WTC11 (cell line): ENCODE measurements at regions not wholly inside any gene's neighbourhood (a gene's known extent, or its start where the extent isn't known, plus 50 kb on each side); places are given as distances from the start of the nearest gene placed in this dataset.

Experiments
- ATAC-seq: fragments of 200-7000 bp; cut with Tn5 transposase; 2 replicates; pipeline ENCODE4 v1.10.0; 2021; ENCODE audit warnings: mild to moderate bottlenecking, moderate library complexity
- CTCF ChIA-PET: fragments of 300-600 bp; sonication (Branson Sonifier 250); formaldehyde crosslinking; loops from one replicate; lab custom pipeline; 2021; ENCODE audit warnings: antibody characterized with exemption; lab: Charles Lee
- POLR2A ChIA-PET: fragments of 350-600 bp; sonication (Branson Sonifier 250); formaldehyde crosslinking; loops from one replicate; lab custom pipeline; 2021; ENCODE audit warnings: antibody characterized with exemption; lab: Charles Lee
- DNase-seq: peaks from one replicate; pipeline ENCODE4 v3.0.0; 2021; ENCODE audit warnings: low spot score
- H3K27ac Mint-ChIP-seq: 2 replicates; pipeline ENCODE4 v1.8.0; 2021; ENCODE audit warnings: mixed read lengths
- H3K27me3 Mint-ChIP-seq: 2 replicates; pipeline ENCODE4 v1.8.0; 2021; ENCODE audit warnings: low read depth, mild to moderate bottlenecking, moderate library complexity, mixed read lengths
- H3K36me3 Mint-ChIP-seq: 2 replicates; pipeline ENCODE4 v1.8.0; 2021; ENCODE audit warnings: mixed read lengths
- H3K4me1 Mint-ChIP-seq: 2 replicates; pipeline ENCODE4 v1.8.0; 2022; ENCODE audit warnings: mixed read lengths
- H3K4me3 Mint-ChIP-seq: 2 replicates; pipeline ENCODE4 v1.8.0; 2021; ENCODE audit warnings: mild to moderate bottlenecking, moderate library complexity, mixed read lengths
- H3K9me3 Mint-ChIP-seq: 2 replicates; pipeline ENCODE4 v1.8.0; 2021; ENCODE audit warnings: mixed read lengths
- CBFB ChIP-seq: sonication (generic); formaldehyde crosslinking; IDR thresholded peaks from 2 replicates; pipeline ENCODE4 v1.8.1; 2022; ENCODE audit warnings: mild to moderate bottlenecking, low read depth, missing genetic modification reagents
- CREB1 ChIP-seq: sonication (generic); formaldehyde crosslinking; IDR thresholded peaks from 2 replicates; pipeline ENCODE4 v1.8.0; 2023; ENCODE audit warnings: mild to moderate bottlenecking, missing genetic modification reagents
- ELF4 ChIP-seq: sonication (generic); formaldehyde crosslinking; IDR thresholded peaks from 2 replicates; pipeline ENCODE4 v1.8.1; 2022; ENCODE audit warnings: low read depth, mild to moderate bottlenecking, moderate library complexity, missing genetic modification reagents
- HMGA2 ChIP-seq: fragments of 250-450 bp; sonication (Bioruptor Pico); IDR thresholded peaks from 2 replicates; pipeline ENCODE4 v1.4.0; 2021; ENCODE audit warnings: mild to moderate bottlenecking, moderate library complexity
- SMAD4 ChIP-seq: sonication (generic); formaldehyde crosslinking; IDR thresholded peaks from 2 replicates; pipeline ENCODE4 v1.8.0; 2022; ENCODE audit warnings: mild to moderate bottlenecking, missing genetic modification reagents
- SP1 ChIP-seq: sonication (generic); formaldehyde crosslinking; conservative IDR thresholded peaks from 2 replicates; pipeline ENCODE4 v1.8.1; 2022; ENCODE audit warnings: missing genetic modification reagents
- TEAD4 ChIP-seq: sonication (generic); formaldehyde crosslinking; IDR thresholded peaks from 2 replicates; pipeline ENCODE4 v1.8.0; 2022; ENCODE audit warnings: mild to moderate bottlenecking, missing genetic modification reagents
- ZNF121 ChIP-seq: sonication (generic); formaldehyde crosslinking; IDR thresholded peaks from 2 replicates; pipeline ENCODE4 v1.8.0; 2023; ENCODE audit warnings: missing genetic modification reagents
- ZNF232 ChIP-seq: sonication (generic); formaldehyde crosslinking; IDR thresholded peaks from 2 replicates; pipeline ENCODE4 v1.8.0; 2022; ENCODE audit warnings: mild to moderate bottlenecking, missing genetic modification reagents
- ZNF416 ChIP-seq: fragments of 250-450 bp; sonication (Bioruptor Pico); IDR thresholded peaks from 2 replicates; pipeline ENCODE4 v1.9.0; 2021; ENCODE audit warnings: mild to moderate bottlenecking, inconsistent platforms
- ZNF423 ChIP-seq: fragments of 250-450 bp; sonication (Bioruptor Pico); IDR thresholded peaks from 2 replicates; pipeline ENCODE4 v2.1.2; 2022; ENCODE audit warnings: mild to moderate bottlenecking, moderate library complexity
- ZNF671 ChIP-seq: fragments of 250-450 bp; sonication (Bioruptor Pico); IDR thresholded peaks from 2 replicates; pipeline ENCODE4 v1.8.0; 2021; ENCODE audit warnings: mild to moderate bottlenecking
- TF ChIP-seq, protein P1 (sequence below): fragments of 250-450 bp; sonication (Bioruptor Pico); IDR thresholded peaks from 2 replicates; pipeline ENCODE4 v1.8.0; 2021; ENCODE audit warnings: mild to moderate bottlenecking
- TF ChIP-seq, protein P2 (sequence below): sonication (generic); formaldehyde crosslinking; IDR thresholded peaks from 2 replicates; pipeline ENCODE4 v1.8.0; 2022; ENCODE audit warnings: mild to moderate bottlenecking, missing genetic modification reagents
- TF ChIP-seq, protein P3 (sequence below): fragments of 250-450 bp; sonication (Bioruptor Pico); IDR thresholded peaks from 2 replicates; pipeline ENCODE4 v2.1.2; 2022; ENCODE audit warnings: mild to moderate bottlenecking, moderate library complexity
- TF ChIP-seq, protein P4 (sequence below): sonication (generic); formaldehyde crosslinking; IDR thresholded peaks from 2 replicates; pipeline ENCODE4 v1.8.1; 2022; ENCODE audit warnings: mild to moderate bottlenecking, moderate library complexity, missing genetic modification reagents
- TF ChIP-seq, protein P5 (sequence below): sonication (generic); formaldehyde crosslinking; IDR thresholded peaks from 2 replicates; pipeline ENCODE4 v1.8.1; 2023; ENCODE audit warnings: mild to moderate bottlenecking, missing genetic modification reagents
- TF ChIP-seq, protein P6 (sequence below): sonication (generic); formaldehyde crosslinking; conservative IDR thresholded peaks from 2 replicates; pipeline ENCODE4 v1.8.1; 2023; ENCODE audit warnings: mild to moderate bottlenecking, low read depth, missing genetic modification reagents, moderate library complexity
- TF ChIP-seq, protein P7 (sequence below): fragments of 250-450 bp; sonication (Bioruptor Pico); IDR thresholded peaks from 2 replicates; pipeline ENCODE4 v1.9.0; 2021; ENCODE audit warnings: moderate library complexity, mild to moderate bottlenecking, inconsistent platforms, borderline replicate concordance
- TF ChIP-seq, protein P8 (sequence below): sonication (generic); formaldehyde crosslinking; IDR thresholded peaks from 2 replicates; pipeline ENCODE4 v1.8.1; 2023; ENCODE audit warnings: mild to moderate bottlenecking, missing genetic modification reagents, borderline replicate concordance

DNA sequence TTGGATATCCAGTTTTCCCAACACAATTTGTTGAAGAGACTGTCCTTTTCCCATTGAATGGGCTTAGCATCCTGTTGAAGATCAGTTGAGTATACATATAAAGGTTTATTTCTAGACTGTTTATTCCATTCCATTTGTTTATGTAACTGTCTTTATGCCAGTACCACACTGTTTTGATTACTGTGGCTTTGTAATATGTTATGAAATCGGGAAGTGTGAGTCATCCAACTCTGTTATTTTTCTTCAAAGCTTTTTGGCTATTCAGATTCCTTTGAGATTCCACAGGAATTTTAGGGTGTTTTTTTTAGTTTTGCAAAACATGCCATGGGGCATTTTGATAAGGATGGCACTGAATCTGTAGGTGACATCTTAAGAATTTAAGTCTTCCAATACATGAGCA, 188.3 kb downstream of the BMP7 start (continued):
- TF ChIP-seq, protein P1, sequence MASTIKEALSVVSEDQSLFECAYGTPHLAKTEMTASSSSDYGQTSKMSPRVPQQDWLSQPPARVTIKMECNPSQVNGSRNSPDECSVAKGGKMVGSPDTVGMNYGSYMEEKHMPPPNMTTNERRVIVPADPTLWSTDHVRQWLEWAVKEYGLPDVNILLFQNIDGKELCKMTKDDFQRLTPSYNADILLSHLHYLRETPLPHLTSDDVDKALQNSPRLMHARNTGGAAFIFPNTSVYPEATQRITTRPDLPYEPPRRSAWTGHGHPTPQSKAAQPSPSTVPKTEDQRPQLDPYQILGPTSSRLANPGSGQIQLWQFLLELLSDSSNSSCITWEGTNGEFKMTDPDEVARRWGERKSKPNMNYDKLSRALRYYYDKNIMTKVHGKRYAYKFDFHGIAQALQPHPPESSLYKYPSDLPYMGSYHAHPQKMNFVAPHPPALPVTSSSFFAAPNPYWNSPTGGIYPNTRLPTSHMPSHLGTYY: no peak
- TF ChIP-seq, protein P2, sequence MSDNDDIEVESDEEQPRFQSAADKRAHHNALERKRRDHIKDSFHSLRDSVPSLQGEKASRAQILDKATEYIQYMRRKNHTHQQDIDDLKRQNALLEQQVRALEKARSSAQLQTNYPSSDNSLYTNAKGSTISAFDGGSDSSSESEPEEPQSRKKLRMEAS (CRISPR knock-in tag): no peak
- TF ChIP-seq, protein P3, sequence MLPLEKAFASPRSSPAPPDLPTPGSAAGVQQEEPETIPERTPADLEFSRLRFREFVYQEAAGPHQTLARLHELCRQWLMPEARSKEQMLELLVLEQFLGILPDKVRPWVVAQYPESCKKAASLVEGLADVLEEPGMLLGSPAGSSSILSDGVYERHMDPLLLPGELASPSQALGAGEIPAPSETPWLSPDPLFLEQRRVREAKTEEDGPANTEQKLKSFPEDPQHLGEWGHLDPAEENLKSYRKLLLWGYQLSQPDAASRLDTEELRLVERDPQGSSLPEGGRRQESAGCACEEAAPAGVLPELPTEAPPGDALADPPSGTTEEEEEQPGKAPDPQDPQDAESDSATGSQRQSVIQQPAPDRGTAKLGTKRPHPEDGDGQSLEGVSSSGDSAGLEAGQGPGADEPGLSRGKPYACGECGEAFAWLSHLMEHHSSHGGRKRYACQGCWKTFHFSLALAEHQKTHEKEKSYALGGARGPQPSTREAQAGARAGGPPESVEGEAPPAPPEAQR (CRISPR knock-in tag): no peak
- TF ChIP-seq CREB1: no peak

DNA sequence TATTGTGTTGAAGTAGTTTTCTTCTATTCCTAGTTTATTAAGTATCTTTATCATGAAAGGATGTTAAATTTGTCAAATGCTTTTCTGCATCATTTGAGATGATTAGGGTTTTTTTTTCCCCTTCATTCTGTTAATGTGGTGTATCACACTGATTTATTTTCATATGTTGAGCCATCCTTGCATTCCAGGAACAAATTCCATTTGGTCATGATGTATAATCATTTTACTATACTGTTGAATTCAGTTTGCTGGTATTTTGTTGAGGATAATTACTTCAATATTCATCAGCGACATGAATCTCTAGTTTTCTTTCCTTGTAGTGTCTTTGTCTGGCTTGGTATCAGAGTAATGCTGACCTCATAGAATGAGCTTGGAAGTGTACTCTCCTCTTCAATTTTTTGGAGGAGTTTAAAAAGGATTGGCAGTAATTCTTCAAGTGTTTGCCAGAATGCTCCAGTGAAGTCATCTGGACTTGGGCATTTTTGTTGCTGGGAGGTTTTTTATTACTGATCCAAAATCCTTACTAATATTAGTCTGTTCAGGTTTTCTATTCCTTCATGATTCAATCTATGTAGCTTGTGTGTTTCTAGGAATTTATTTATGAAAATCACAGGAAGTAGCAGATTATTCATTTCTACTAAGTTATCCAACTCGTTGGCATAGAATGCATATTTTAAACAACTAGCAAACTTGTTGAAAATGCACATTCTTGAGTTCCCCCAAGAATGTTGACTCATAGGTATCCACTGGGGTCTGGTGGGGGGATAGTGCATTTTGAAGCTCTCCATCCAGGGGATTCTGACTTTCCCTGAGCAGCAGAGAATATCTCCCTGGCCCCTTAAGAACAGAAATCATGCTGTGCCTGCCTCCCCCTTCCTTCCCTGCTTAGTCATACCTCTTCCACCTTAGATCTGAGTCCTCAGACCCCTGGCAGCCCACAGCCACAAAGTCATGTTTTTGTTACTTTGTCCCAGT, 187.1 kb downstream of the BMP7 start:
- ChIA-PET CTCF (interaction anchor here (1.6 kb wide), 1 partner anchor 11 kb away, joined by 4 read pairs; no protein-coding TSS in a partner anchor), POLR2A (no interaction called here)
- ATAC-seq (no peak), DNase-seq (no peak)
- Mint-ChIP-seq H3K36me3 (peaks cover 8% of the 10 kb centered on the region), H3K27me3 (peaks cover 2% of the 10 kb centered on the region; the same call in 1 of the 2 replicates), H3K4me3 (no peak overlapping the region), H3K27ac (no peak overlapping the region), H3K9me3 (peaks cover 48% of the 10 kb centered on the region), H3K4me1 (0 out of 2 replicates have a peak, but pooled peaks cover 3% of the 10 kb centered on the region)
- TF ChIP-seq, protein P4, sequence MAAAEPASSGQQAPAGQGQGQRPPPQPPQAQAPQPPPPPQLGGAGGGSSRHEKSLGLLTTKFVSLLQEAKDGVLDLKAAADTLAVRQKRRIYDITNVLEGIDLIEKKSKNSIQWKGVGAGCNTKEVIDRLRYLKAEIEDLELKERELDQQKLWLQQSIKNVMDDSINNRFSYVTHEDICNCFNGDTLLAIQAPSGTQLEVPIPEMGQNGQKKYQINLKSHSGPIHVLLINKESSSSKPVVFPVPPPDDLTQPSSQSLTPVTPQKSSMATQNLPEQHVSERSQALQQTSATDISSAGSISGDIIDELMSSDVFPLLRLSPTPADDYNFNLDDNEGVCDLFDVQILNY (CRISPR knock-in tag): no peak
- TF ChIP-seq CBFB (CRISPR knock-in tag) (no peak), SP1 (CRISPR knock-in tag) (no peak), SMAD4 (CRISPR knock-in tag) (no peak), HMGA2 (CRISPR knock-in tag) (no peak), ZNF416 (CRISPR knock-in tag) (no peak), ZNF671 (no peak), ZNF232 (no peak), ZNF423 (CRISPR knock-in tag) (no peak), ZNF121 (CRISPR knock-in tag) (no peak), ELF4 (CRISPR knock-in tag) (no peak), TEAD4 (CRISPR knock-in tag) (no peak)
- TF ChIP-seq, protein P5, sequence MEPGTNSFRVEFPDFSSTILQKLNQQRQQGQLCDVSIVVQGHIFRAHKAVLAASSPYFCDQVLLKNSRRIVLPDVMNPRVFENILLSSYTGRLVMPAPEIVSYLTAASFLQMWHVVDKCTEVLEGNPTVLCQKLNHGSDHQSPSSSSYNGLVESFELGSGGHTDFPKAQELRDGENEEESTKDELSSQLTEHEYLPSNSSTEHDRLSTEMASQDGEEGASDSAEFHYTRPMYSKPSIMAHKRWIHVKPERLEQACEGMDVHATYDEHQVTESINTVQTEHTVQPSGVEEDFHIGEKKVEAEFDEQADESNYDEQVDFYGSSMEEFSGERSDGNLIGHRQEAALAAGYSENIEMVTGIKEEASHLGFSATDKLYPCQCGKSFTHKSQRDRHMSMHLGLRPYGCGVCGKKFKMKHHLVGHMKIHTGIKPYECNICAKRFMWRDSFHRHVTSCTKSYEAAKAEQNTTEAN (CRISPR knock-in tag): no peak
- TF ChIP-seq, protein P6, sequence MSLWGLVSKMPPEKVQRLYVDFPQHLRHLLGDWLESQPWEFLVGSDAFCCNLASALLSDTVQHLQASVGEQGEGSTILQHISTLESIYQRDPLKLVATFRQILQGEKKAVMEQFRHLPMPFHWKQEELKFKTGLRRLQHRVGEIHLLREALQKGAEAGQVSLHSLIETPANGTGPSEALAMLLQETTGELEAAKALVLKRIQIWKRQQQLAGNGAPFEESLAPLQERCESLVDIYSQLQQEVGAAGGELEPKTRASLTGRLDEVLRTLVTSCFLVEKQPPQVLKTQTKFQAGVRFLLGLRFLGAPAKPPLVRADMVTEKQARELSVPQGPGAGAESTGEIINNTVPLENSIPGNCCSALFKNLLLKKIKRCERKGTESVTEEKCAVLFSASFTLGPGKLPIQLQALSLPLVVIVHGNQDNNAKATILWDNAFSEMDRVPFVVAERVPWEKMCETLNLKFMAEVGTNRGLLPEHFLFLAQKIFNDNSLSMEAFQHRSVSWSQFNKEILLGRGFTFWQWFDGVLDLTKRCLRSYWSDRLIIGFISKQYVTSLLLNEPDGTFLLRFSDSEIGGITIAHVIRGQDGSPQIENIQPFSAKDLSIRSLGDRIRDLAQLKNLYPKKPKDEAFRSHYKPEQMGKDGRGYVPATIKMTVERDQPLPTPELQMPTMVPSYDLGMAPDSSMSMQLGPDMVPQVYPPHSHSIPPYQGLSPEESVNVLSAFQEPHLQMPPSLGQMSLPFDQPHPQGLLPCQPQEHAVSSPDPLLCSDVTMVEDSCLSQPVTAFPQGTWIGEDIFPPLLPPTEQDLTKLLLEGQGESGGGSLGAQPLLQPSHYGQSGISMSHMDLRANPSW (CRISPR knock-in tag): no peak
- TF ChIP-seq, protein P7, sequence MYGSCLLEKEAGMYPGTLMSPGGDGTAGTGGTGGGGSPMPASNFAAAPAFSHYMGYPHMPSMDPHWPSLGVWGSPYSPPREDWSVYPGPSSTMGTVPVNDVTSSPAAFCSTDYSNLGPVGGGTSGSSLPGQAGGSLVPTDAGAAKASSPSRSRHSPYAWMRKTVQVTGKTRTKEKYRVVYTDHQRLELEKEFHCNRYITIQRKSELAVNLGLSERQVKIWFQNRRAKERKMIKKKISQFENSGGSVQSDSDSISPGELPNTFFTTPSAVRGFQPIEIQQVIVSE (CRISPR knock-in tag): no peak
- TF ChIP-seq, protein P2 (CRISPR knock-in tag): no peak
- TF ChIP-seq, protein P8, sequence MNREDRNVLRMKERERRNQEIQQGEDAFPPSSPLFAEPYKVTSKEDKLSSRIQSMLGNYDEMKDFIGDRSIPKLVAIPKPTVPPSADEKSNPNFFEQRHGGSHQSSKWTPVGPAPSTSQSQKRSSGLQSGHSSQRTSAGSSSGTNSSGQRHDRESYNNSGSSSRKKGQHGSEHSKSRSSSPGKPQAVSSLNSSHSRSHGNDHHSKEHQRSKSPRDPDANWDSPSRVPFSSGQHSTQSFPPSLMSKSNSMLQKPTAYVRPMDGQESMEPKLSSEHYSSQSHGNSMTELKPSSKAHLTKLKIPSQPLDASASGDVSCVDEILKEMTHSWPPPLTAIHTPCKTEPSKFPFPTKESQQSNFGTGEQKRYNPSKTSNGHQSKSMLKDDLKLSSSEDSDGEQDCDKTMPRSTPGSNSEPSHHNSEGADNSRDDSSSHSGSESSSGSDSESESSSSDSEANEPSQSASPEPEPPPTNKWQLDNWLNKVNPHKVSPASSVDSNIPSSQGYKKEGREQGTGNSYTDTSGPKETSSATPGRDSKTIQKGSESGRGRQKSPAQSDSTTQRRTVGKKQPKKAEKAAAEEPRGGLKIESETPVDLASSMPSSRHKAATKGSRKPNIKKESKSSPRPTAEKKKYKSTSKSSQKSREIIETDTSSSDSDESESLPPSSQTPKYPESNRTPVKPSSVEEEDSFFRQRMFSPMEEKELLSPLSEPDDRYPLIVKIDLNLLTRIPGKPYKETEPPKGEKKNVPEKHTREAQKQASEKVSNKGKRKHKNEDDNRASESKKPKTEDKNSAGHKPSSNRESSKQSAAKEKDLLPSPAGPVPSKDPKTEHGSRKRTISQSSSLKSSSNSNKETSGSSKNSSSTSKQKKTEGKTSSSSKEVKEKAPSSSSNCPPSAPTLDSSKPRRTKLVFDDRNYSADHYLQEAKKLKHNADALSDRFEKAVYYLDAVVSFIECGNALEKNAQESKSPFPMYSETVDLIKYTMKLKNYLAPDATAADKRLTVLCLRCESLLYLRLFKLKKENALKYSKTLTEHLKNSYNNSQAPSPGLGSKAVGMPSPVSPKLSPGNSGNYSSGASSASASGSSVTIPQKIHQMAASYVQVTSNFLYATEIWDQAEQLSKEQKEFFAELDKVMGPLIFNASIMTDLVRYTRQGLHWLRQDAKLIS: no peak
